ENCODE measurements at regions not wholly inside any gene's neighbourhood (a gene's known extent, or its start where the extent isn't known, plus 50 kb on each side); places are given as distances from the start of the nearest gene placed in this dataset.
"Not testable (repeated sequence)": the region's sequence is repeated elsewhere in the genome, so short reads cannot be mapped to it uniquely, and the experiment has no call there.

GRCh38 chr6:27617700-27618689, 145.1 kb upstream of the ZNF184 start:
- peak; percentile 66 for DNase-seq (ENCODE audit: low spot score)

- DNase-seq (ENCODE audit: low spot score), result peak; percentile 25
These were observed 144.3 kb upstream of the ZNF184 start for GRCh38 chr6:27617046-27617687.

- no peak for DNase-seq (ENCODE audit: low spot score)
These were observed 143.6 kb upstream of the ZNF184 start for GRCh38 chr6:27616328-27617045.

GRCh38 chr6:27611451-27611850, 138.5 kb upstream of the ZNF184 start:
- DNase-seq (ENCODE audit: low spot score), result no peak

DNA sequence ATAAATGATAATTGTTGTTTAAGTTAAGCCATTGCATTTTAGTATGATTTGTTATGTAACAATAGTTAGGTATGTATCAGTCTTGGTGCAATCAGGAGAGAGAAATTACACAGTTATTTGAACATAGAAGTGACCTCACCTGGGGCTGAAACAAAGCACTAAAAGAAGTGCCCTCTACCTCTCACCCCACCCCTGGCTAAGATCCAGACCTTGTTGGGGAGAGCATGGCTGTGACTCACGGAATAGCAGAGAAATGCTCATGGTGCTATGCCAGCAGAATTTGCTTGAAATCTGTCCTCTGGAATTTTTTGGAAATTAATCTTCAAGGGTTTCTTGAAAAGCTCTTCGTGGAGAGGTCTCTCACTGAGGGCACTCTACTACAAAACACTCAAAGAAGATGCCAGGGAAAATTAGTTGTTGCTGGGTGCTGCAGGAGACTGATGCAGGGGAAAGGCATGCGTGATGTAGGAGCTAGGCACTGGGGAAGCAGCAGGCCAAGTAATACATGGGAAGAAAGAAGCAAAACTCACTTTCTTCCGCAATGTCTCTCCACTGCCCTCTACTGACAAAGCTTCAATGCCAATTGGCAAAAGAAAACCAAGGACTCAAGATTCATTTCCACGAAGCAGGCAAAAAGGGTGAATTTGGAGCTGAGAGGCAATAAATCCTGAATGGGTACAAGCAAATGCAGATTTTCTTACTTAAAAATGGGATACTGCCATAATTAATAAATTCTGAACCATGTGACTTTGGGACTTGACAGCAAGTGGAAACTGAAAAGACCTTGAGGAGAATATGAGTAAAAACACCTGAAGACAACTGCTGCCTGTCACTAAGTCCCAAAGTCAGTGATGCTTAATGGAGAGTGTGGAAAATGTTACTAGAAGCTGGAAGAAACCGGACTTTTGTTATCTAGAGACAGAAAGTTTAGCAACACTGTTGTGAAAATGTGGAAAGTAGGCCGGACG, 136.3 kb upstream of the ZNF184 start:
- peak; percentile 86 for DNase-seq (ENCODE audit: low spot score)

- DNase-seq (ENCODE audit: low spot score), result peak; percentile 91
These were observed 132.8 kb upstream of the ZNF184 start for GRCh38 chr6:27605401-27606342.

- peak; percentile 52 for DNase-seq (ENCODE audit: low spot score)
These were observed 132.1 kb upstream of the ZNF184 start for GRCh38 chr6:27604986-27605385.

DNA sequence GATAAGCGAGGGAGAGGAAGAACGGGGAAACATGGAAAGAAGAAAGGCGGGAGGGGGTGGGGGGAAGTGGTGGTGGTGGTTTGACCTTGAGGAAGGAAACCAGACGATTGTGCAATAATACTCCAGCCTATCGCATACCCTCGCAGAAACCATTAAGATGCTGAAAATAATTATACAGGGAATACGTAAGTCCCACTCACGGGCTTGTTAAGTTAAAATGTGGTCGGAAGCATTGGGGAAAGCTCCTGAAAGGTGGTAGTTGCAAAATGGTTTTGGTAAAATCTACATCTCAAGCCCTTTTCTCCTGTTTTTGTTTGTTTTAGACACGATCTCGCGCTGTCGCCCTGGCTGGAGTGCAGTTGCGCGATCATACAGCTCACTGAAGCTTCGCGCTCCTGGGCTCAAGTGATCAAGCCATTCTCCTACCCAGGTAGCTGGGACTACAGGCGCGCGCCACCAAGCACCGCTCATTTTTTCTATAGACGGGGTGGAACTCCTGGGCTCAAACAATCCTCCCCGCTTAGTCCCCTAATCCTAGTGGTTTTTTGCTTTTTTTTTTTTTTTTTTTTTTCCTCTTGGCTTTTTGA, 128.9 kb upstream of the ZNF184 start:
- DNase-seq (ENCODE audit: low spot score), result no peak

- DNase-seq (ENCODE audit: low spot score), result no peak
These were observed 127.1 kb upstream of the ZNF184 start for GRCh38 chr6:27599859-27600532.

- not testable (repeated sequence) for DNase-seq (ENCODE audit: low spot score)
These were observed 124.2 kb upstream of the ZNF184 start for GRCh38 chr6:27597031-27597567.

GRCh38 chr6:27593861-27594260, 121.0 kb upstream of the ZNF184 start:
- DNase-seq (ENCODE audit: low spot score), result no peak

DNA sequence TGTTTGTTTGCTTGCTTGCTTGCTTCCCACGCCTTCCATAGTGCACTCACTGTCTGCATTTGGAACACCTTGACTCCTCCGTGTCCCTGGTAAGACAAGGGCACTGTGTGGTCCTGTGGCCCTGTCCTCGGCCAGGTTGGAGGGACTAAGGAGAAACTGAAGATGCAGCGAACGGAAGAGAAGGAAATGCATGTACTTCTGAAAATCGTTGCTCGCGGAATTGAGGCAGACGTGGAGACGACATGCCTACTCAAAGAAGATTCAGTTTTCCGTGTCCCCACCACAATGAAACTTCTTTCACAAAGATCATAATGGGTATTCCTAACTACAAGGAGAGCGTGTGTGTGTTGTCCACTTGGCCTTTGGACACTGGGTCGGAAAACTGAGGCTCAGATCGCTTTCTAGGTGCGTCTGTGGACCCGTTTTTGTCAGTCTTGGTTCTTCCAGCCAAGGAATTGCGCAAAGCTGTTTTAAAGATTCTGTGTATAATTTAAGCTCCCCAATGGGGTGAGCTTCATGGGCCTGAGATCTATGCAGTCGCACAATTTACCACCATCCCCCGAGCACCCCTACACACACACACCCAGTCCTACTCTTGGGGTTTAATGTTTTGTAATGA, 120.4 kb upstream of the ZNF184 start:
- no peak for DNase-seq (ENCODE audit: low spot score)

DNA sequence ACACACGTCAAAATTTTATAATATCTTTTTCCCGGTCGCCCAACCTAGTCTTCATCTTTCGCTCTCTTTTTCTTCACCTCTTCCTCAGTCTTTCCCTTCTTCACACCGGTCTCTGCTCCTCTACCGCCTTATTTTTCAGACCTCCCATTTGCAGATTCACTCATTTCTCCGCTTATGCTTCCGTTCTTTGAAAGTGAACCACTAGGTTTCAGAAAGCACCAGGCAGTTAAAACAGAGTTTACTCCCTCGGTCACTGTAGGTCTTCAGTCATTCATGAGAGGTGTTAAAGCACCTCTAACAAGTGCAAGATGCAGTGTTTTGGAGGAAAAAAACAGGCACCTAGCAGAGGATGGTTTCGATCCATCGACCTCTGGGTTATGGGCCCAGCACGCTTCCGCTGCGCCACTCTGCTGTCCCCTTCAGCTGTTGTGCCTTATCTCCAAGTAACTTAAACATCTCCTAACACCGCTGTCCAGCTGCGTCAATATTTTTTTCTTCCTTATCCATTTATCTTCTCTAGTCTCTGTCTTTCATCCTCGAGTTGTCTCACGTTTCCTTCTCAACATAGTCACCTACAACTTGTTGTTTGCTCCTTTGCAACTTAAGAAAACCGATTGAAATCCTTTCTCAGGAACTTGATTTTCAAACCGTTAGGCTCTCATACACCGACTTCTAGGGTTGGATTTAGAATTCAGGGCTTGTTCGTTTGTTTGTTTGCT, 119.7 kb upstream of the ZNF184 start:
- DNase-seq (ENCODE audit: low spot score), result peak; percentile 97

DNA sequence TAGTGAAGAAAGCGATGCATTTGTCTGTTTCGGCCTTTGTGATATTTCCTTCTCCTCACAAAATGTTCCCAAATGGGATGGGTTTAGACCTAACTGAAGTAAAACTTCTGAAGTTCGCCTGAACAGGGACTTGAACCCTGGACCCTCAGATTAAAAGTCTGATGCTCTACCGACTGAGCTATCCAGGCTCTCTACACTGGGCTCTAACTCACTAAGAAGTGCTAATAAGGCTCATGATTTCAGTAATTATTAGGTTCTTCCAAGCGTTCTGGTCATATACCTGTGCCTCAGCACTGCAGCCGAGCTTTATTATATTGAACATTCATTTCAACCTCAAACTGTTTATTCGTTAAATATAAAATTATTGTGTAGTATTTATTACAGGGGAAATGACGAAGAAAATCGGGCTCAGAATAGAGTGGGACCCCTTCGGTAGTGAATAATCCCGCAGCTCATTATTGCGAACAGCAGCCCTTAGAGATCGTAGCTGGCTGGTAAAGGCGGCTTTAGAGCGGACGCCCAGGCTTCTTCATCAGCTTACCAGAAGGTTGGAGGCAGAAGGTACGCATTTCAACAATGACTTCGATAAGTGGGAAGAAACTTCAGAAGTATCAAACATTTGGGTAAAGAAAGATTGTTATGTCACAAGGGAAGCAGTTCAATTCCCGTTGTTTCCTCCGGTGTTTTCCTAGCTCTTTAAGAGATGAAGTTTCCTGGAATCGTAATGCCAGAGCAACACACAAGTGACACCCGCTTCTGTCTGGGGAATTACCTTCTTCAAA, 119.0 kb upstream of the ZNF184 start:
- peak; percentile 76 for DNase-seq (ENCODE audit: low spot score)

- not testable (repeated sequence) for DNase-seq (ENCODE audit: low spot score)
These were observed 112.4 kb upstream of the ZNF184 start for GRCh38 chr6:27585316-27585715.

DNA sequence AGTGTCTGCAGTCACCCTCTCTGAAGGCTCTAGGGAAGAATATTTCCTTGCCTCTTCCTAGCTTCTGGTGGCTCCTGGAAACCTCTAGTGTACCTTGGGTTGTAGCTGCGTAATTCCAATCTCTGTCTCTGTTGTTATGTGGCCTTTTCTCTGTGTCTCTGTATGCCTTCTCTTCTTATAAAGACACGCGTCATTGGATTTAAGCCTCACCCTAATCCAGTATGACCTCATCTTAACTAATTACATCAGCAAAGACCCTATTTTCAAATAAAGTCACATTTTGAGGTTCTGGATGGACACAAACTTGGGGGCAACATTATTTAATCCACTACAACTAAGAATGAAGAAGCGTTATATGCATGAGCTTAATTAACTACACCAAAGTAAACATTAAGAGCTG, 111.4 kb upstream of the ZNF184 start:
- no peak for DNase-seq (ENCODE audit: low spot score)
